Hepatocyte (in vitro differentiated cells): ENCODE measurements at regions not wholly inside any gene's neighbourhood (a gene's known extent, or its start where the extent isn't known, plus 50 kb on each side); places are given as distances from the start of the nearest gene placed in this dataset.

ENCODE experiments used
- DNase-seq: peaks from one replicate; pipeline ENCODE4 v3.0.0-alpha.2; 2016; ENCODE audit warnings: low spot score
- H2AFZ ChIP-seq: fragments of 200-600 bp; sonication (generic); 2 replicates; pipeline ENCODE4 v1.6.0; 2016; ENCODE audit warnings: antibody characterized with exemption, mild to moderate bottlenecking
- H3K27ac ChIP-seq: fragments of 200-600 bp; sonication (generic); 2 replicates; pipeline ENCODE4 v1.5.1; 2016; ENCODE audit warnings: mild to moderate bottlenecking
- H3K27me3 ChIP-seq: fragments of 200-600 bp; sonication (generic); 2 replicates; pipeline ENCODE4 v1.6.1; 2016
- H3K36me3 ChIP-seq: fragments of 200-600 bp; sonication (generic); replicated peaks from 2 replicates; pipeline ENCODE4 v1.5.1; 2016; ENCODE audit warnings: low read depth; ENCODE audit not compliant: insufficient read depth
- H3K4me1 ChIP-seq: fragments of 200-600 bp; sonication (generic); 2 replicates; pipeline ENCODE4 v1.5.1; 2016; ENCODE audit warnings: mild to moderate bottlenecking, moderate library complexity; ENCODE audit not compliant: insufficient read depth
- H3K4me2 ChIP-seq: fragments of 200-600 bp; sonication (generic); 2 replicates; pipeline ENCODE4 v1.6.0; 2016
- H3K4me3 ChIP-seq: fragments of 200-600 bp; sonication (generic); 2 replicates; pipeline ENCODE4 v1.5.1; 2016; ENCODE audit warnings: mild to moderate bottlenecking
- H3K79me2 ChIP-seq: fragments of 200-600 bp; sonication (generic); 2 replicates; pipeline ENCODE4 v1.6.0; 2017; ENCODE audit warnings: mild to moderate bottlenecking
- H3K9me2 ChIP-seq: fragments of 200-600 bp; sonication (generic); replicated peaks from 2 replicates; pipeline ENCODE4 v1.6.0; 2017; ENCODE audit warnings: mild to moderate bottlenecking; ENCODE audit not compliant: insufficient read depth
- H3K9me3 ChIP-seq: fragments of 200-600 bp; sonication (generic); 2 replicates; pipeline ENCODE4 v1.5.1; 2016; ENCODE audit warnings: low read depth, mild to moderate bottlenecking
- H4K20me1 ChIP-seq: fragments of 200-600 bp; sonication (generic); 2 replicates; pipeline ENCODE4 v1.6.0; 2016; ENCODE audit warnings: mild to moderate bottlenecking; ENCODE audit not compliant: insufficient read depth, poor library complexity, severe bottlenecking
- EZH2 ChIP-seq: fragments of 200-600 bp; sonication (generic); IDR thresholded peaks from 2 replicates; pipeline ENCODE4 v1.6.1; 2016; ENCODE audit warnings: antibody characterized with exemption, mild to moderate bottlenecking, borderline replicate concordance
- EZH2phosphoT487 ChIP-seq: fragments of 200-600 bp; sonication (generic); IDR thresholded peaks from one replicate; pipeline ENCODE4 v1.6.1; 2018; ENCODE audit warnings: antibody characterized with exemption, mild to moderate bottlenecking, low read depth, moderate library complexity; ENCODE audit not compliant: unreplicated experiment, severe bottlenecking
- WGBS: methylation state at CpG from one replicate; pipeline ENCODE4 v1.1.6; 2016; ENCODE audit warnings: low lambda C conversion rate; ENCODE audit errors: missing lambda C conversion rate; 5-methylcytosine and 5-hydroxymethylcytosine counted together
- TF ChIP-seq, protein P1 (sequence below): fragments of 200-600 bp; sonication (generic); IDR thresholded peaks from 2 replicates; pipeline ENCODE4 v1.5.1; 2016; ENCODE audit warnings: antibody characterized with exemption, mild to moderate bottlenecking; ENCODE audit not compliant: poor library complexity

DNA sequence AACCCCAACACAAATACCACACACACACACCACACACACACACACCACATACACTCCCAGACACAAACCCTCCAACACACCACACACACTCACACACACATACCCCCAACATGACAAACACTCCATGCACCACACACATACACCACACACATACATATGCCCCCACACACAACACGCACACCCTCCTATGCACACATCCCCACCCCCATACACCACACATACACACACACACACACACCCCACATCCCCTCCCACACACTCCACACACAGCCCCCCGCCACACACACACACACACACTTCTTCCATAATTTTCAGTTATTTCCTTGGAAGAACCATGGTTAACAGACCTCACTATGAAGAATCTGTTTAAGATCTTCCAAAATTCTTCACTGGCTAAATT, 173.5 kb upstream of the KCNIP4 start:
- H3K9me2 ChIP-seq: no peaks in the 10 kb centered on the region
- H3K9me3 ChIP-seq: no peaks in the 10 kb centered on the region
- H3K36me3 ChIP-seq: no peaks in the 10 kb centered on the region
- no peak overlapping the region for H3K4me3 ChIP-seq
- no peaks in the 10 kb centered on the region for H3K27me3 ChIP-seq
- TF ChIP-seq, protein P1, sequence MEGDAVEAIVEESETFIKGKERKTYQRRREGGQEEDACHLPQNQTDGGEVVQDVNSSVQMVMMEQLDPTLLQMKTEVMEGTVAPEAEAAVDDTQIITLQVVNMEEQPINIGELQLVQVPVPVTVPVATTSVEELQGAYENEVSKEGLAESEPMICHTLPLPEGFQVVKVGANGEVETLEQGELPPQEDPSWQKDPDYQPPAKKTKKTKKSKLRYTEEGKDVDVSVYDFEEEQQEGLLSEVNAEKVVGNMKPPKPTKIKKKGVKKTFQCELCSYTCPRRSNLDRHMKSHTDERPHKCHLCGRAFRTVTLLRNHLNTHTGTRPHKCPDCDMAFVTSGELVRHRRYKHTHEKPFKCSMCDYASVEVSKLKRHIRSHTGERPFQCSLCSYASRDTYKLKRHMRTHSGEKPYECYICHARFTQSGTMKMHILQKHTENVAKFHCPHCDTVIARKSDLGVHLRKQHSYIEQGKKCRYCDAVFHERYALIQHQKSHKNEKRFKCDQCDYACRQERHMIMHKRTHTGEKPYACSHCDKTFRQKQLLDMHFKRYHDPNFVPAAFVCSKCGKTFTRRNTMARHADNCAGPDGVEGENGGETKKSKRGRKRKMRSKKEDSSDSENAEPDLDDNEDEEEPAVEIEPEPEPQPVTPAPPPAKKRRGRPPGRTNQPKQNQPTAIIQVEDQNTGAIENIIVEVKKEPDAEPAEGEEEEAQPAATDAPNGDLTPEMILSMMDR: no peak
- TF ChIP-seq EZH2phosphoT487 (no peak), EZH2 (no peak)
- 96% methylated on average over 2 of the region's 2 CpGs for WGBS
- no peaks in the 10 kb centered on the region for H3K79me2 ChIP-seq
- no peaks in the 10 kb centered on the region for H4K20me1 ChIP-seq
- no peak overlapping the region for H2AFZ ChIP-seq
- H3K4me1 ChIP-seq: no peaks in the 10 kb centered on the region
- H3K4me2 ChIP-seq: no peak overlapping the region
- no peak overlapping the region for H3K27ac ChIP-seq
- DNase-seq: no peak

DNA sequence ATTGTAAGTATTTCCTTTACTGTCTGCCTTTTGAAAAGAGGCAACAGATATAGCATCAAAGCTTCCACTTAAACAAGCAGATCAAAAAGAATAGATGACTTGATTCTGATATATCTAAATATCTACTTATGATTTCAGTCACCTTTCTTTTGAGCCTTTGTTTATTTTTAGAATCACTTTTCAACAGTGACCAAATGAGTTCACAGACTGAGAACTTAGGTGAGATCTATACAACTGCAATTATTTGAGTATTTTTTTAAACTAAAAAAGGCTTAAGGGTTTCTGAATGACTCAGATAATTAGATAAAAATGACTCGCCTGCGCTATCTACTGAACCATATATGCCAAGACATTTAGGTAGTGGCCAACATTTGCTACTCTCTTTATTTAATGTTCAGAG, 166.7 kb upstream of the KCNIP4 start:
- no peaks in the 10 kb centered on the region for H3K9me2 ChIP-seq
- no peak for DNase-seq
- no peaks in the 10 kb centered on the region for H4K20me1 ChIP-seq
- no peaks in the 10 kb centered on the region for H3K9me3 ChIP-seq
- whole genome bisulfite sequencing: 96% methylated on average over 2 of the region's 2 CpGs
- no peaks in the 10 kb centered on the region for H3K4me1 ChIP-seq
- no peaks in the 10 kb centered on the region for H3K36me3 ChIP-seq
- H3K79me2 ChIP-seq: no peaks in the 10 kb centered on the region
- no peak overlapping the region for H2AFZ ChIP-seq
- H3K27ac ChIP-seq: no peak overlapping the region
- H3K27me3 ChIP-seq: no peaks in the 10 kb centered on the region
- no peak overlapping the region for H3K4me3 ChIP-seq
- TF ChIP-seq, protein P1: no peak
- no peak for TF ChIP-seq EZH2phosphoT487
- TF ChIP-seq EZH2: no peak
- no peak overlapping the region for H3K4me2 ChIP-seq

DNA sequence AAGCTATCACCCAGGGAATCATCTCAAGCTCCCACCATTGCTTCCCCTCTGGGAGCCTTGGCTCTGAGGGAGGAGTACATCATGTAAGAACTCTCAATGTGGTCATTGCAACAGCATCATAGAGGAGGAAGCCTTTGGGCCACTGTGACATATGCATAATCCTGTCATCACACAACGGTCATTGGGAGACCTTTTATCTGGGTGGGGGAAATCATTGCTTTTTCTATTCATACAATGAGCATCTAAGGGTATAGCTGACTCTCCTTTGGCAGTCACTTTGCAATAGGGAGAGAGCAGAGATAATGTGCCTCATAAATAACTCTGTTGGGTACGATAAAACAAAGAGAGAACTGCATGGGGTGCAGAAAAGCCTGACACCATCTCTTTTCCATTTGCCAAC, 155.2 kb upstream of the KCNIP4 start:
- 70% methylated on average over 2 of the region's 2 CpGs for WGBS
- Histone ChIP-seq H3K4me1 (no peaks in the 10 kb centered on the region), H3K4me2 (no peak overlapping the region), H3K27me3 (no peaks in the 10 kb centered on the region), H4K20me1 (no peaks in the 10 kb centered on the region), H3K79me2 (no peaks in the 10 kb centered on the region), H3K27ac (no peak overlapping the region), H2AFZ (no peak overlapping the region), H3K9me3 (no peaks in the 10 kb centered on the region), H3K4me3 (no peak overlapping the region), H3K36me3 (no peaks in the 10 kb centered on the region), H3K9me2 (no peaks in the 10 kb centered on the region)
- TF ChIP-seq EZH2 (no peak), EZH2phosphoT487 (no peak)
- TF ChIP-seq, protein P1: no peak
- no peak for DNase-seq

DNA sequence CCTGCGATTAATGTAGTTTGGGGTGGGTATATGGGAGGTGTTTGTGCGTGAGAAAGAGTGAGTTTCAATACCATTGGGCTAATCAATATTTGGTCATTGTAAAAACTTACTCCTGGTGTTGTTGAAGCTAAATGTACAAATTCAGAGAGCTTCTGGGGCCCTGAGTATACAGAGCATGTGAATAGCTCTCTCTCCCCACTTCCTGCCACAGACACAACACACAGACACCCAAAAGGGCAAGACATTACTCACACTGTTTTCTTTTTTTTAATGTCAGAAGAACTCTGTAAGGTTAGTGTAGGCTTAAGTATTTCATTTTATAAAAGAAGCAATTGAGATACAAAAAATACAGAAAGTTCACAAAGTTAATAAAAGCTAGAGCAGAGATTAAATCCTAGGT, 151.3 kb upstream of the KCNIP4 start:
- H3K27ac ChIP-seq: no peak overlapping the region
- H3K9me2 ChIP-seq: no peaks in the 10 kb centered on the region
- H3K4me3 ChIP-seq: no peak overlapping the region
- no peaks in the 10 kb centered on the region for H3K79me2 ChIP-seq
- H3K27me3 ChIP-seq: no peaks in the 10 kb centered on the region
- no peak overlapping the region for H3K4me2 ChIP-seq
- DNase-seq: no peak
- TF ChIP-seq EZH2 (no peak), EZH2phosphoT487 (no peak)
- TF ChIP-seq, protein P1: no peak
- H3K9me3 ChIP-seq: no peaks in the 10 kb centered on the region
- WGBS: 92% methylated on average over 2 of the region's 2 CpGs
- H3K36me3 ChIP-seq: no peaks in the 10 kb centered on the region
- H3K4me1 ChIP-seq: no peaks in the 10 kb centered on the region
- H2AFZ ChIP-seq: no peak overlapping the region
- no peaks in the 10 kb centered on the region for H4K20me1 ChIP-seq
